ENCODE measurements at regions not wholly inside any gene's neighbourhood (a gene's known extent, or its start where the extent isn't known, plus 50 kb on each side); places are given as distances from the start of the nearest gene placed in this dataset.

- FAIRE-seq (no peak), DNase-seq (ENCODE audit: low read depth) (peak; percentile 66)
- Histone ChIP-seq H3K27me3 (ENCODE audit: control insufficient read depth, insufficient read depth, low read length) (no peaks in the 10 kb centered on the region), H3K36me3 (ENCODE audit: control insufficient read depth, insufficient read depth, low read length) (no peaks in the 10 kb centered on the region), H3K4me3 (ENCODE audit: low read depth, low read length) (no peak overlapping the region)
- no peak for TF ChIP-seq CTCF (IDR thresholded peaks at IDR 0.05; ENCODE audit: insufficient read depth, low read length, severe bottlenecking)
These were observed 66.7 kb upstream of the ADRA1B start for GRCh38 chr5:159849437-159850083.

DNA sequence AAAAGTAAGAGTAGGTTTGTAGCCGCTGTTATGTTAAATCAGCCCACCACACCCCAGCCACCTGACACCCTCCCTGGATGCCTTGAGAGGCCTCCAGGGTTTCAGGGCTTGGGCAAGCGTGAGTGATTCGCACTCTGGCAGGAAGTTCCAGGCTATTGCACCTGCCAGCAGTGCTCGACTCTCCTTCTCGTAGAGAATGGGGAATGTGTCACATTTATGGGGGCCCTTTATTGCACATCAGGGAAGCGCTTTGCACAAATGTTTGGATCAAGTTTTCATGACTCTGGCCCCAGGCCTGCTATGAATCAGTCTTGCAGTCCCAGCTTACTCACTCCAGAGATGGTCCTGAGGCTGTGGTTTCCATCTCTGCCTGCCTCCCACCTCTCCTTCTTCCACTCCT is 66.1 kb upstream of the ADRA1B start:
- DNase-seq (ENCODE audit: low read depth) (peak; percentile 90), FAIRE-seq (no peak)
- Histone ChIP-seq H3K27me3 (ENCODE audit: control insufficient read depth, insufficient read depth, low read length) (no peaks in the 10 kb centered on the region), H3K4me3 (ENCODE audit: low read depth, low read length) (no peak overlapping the region), H3K36me3 (ENCODE audit: control insufficient read depth, insufficient read depth, low read length) (no peaks in the 10 kb centered on the region)
- no peak for TF ChIP-seq CTCF (IDR thresholded peaks at IDR 0.05; ENCODE audit: insufficient read depth, low read length, severe bottlenecking)

GRCh38 chr5:159851053-159851452 is 65.2 kb upstream of the ADRA1B start:
- Histone ChIP-seq H3K27me3 (ENCODE audit: control insufficient read depth, insufficient read depth, low read length) (no peaks in the 10 kb centered on the region), H3K36me3 (ENCODE audit: control insufficient read depth, insufficient read depth, low read length) (no peaks in the 10 kb centered on the region), H3K4me3 (ENCODE audit: low read depth, low read length) (no peak overlapping the region)
- no peak for TF ChIP-seq CTCF (IDR thresholded peaks at IDR 0.05; ENCODE audit: insufficient read depth, low read length, severe bottlenecking)
- DNase-seq (ENCODE audit: low read depth) (peak; percentile 84), FAIRE-seq (no peak)

GRCh38 chr5:159854916-159855315 is 61.4 kb upstream of the ADRA1B start:
- Histone ChIP-seq H3K36me3 (ENCODE audit: control insufficient read depth, insufficient read depth, low read length) (no peaks in the 10 kb centered on the region), H3K4me3 (ENCODE audit: low read depth, low read length) (no peak overlapping the region), H3K27me3 (ENCODE audit: control insufficient read depth, insufficient read depth, low read length) (no peaks in the 10 kb centered on the region)
- TF ChIP-seq CTCF (IDR thresholded peaks at IDR 0.05; ENCODE audit: insufficient read depth, low read length, severe bottlenecking) = no peak
- FAIRE-seq = no peak
- DNase-seq (ENCODE audit: low read depth) = peak; percentile 11

GRCh38 chr5:159855476-159856191 is 60.6 kb upstream of the ADRA1B start:
- TF ChIP-seq CTCF (IDR thresholded peaks at IDR 0.05; ENCODE audit: insufficient read depth, low read length, severe bottlenecking) = no peak
- FAIRE-seq (no peak), DNase-seq (ENCODE audit: low read depth) (peak; percentile 15)
- no peaks in the 10 kb centered on the region for H3K27me3 ChIP-seq (ENCODE audit: control insufficient read depth, insufficient read depth, low read length)
- H3K4me3 ChIP-seq (ENCODE audit: low read depth, low read length) = no peak overlapping the region
- no peaks in the 10 kb centered on the region for H3K36me3 ChIP-seq (ENCODE audit: control insufficient read depth, insufficient read depth, low read length)

Measured in bronchial epithelial cell (primary cell).